NT2/D1 (cell line): ENCODE measurements at regions not wholly inside any gene's neighbourhood (a gene's known extent, or its start where the extent isn't known, plus 50 kb on each side); places are given as distances from the start of the nearest gene placed in this dataset.

ENCODE experiments used
- SUZ12 ChIP-seq: IDR thresholded peaks from 2 replicates; pipeline ENCODE4 v1.6.1; 2011; ENCODE audit not compliant: insufficient read length, insufficient read depth; ENCODE audit errors: extremely low read depth
- YY1 ChIP-seq: IDR thresholded peaks from 2 replicates; pipeline ENCODE4 v1.6.1; 2011; ENCODE audit not compliant: insufficient read length, insufficient read depth
- ZNF274 ChIP-seq: IDR thresholded peaks from 2 replicates; pipeline ENCODE4 v1.6.1; 2011; ENCODE audit warnings: mild to moderate bottlenecking, low read depth, low read length

DNA sequence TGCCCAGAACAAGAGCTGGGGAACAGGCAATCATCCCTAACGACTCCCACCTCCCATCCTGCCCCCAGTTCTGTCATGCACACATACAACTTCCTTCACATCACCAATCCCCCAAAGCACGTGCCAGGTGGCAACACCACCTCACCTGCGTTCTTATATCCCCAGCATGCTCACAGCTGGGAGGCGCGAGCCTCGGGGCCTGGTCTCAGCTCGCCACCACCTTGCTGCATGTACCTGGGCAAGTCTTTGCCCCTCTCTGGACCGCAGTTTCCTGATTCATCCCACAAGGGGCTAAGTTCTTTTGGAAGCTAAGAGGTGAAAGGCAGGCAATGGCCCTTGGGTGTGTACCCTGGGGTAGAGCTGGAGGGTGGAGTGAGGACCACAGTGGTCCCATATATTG, 119.2 kb upstream of the PJA1 start:
- no peak for TF ChIP-seq YY1
- TF ChIP-seq ZNF274 = no peak
- TF ChIP-seq SUZ12 = no peak
